Lung (tissue), 11 donors: ENCODE measurements at regions not wholly inside any gene's neighbourhood (a gene's known extent, or its start where the extent isn't known, plus 50 kb on each side); places are given as distances from the start of the nearest gene placed in this dataset.

Experiments used
- ATAC-seq: fragments of 200-7000 bp; cut with Tn5 transposase; one replicate; pipeline ENCODE4 v1.9.1; 2020; ENCODE audit warnings: moderate number of reproducible peaks; ENCODE audit not compliant: insufficient read depth, low FRiP score
- DNase-seq, 3 donors: peaks; one replicate each; pipeline ENCODE4 v3.0.0-alpha.2; 2013 to 2017
- H3K27ac ChIP-seq, 2 donors: one replicate each; pipeline ENCODE4 v1.5.1; 2013; ENCODE audit warnings: mild to moderate bottlenecking in 2 of 2, moderate library complexity in 2 of 2, control low read depth in 1 of 2, inconsistent platforms in 1 of 2, low read depth in 1 of 2, low read length in 1 of 2
- H3K27me3 ChIP-seq, 3 donors: one replicate each; pipeline ENCODE4 v1.5.1; 2013; ENCODE audit warnings: low read length in 2 of 3; ENCODE audit not compliant: control insufficient read depth in 3 of 3, insufficient read depth in 3 of 3
- H3K36me3 ChIP-seq, 4 donors: one replicate each; pipeline ENCODE4 v1.5.1; 2013; ENCODE audit warnings: low read length in 4 of 4, mild to moderate bottlenecking in 1 of 4, moderate library complexity in 1 of 4; ENCODE audit not compliant: control insufficient read depth in 4 of 4, insufficient read depth in 4 of 4
- H3K4me1 ChIP-seq, 5 donors: one replicate each; pipeline ENCODE4 v1.5.1; 2013; ENCODE audit warnings: low read length in 5 of 5, mild to moderate bottlenecking in 2 of 5, moderate library complexity in 1 of 5; ENCODE audit not compliant: control insufficient read depth in 5 of 5, insufficient read depth in 5 of 5
- H3K4me3 ChIP-seq: one replicate; pipeline ENCODE4 v1.5.1; 2013; ENCODE audit warnings: mild to moderate bottlenecking, control low read depth, moderate library complexity
- H3K9ac ChIP-seq, 2 donors: one replicate each; pipeline ENCODE4 v1.5.1; 2013; ENCODE audit warnings: low read length in 2 of 2, control low read depth in 1 of 2; ENCODE audit not compliant: insufficient read depth in 1 of 2
- H3K9me3 ChIP-seq, 4 donors: one replicate each; pipeline ENCODE4 v1.5.1; 2013; ENCODE audit warnings: low read length in 3 of 4, mild to moderate bottlenecking in 1 of 4, moderate library complexity in 1 of 4; ENCODE audit not compliant: control insufficient read depth in 4 of 4, insufficient read depth in 3 of 4
- CTCF ChIP-seq: IDR thresholded peaks from 2 replicates; pipeline ENCODE4 v1.5.1; 2012; ENCODE audit warnings: mild to moderate bottlenecking; ENCODE audit errors: control extremely low read depth, extremely low read depth
- WGBS, 2 donors: extraction: QIAGEN DNeasy Blood & Tissue Kit; methylation state at CpG; one replicate each; pipeline ENCODE4 v1.1.7; 2013; 5-methylcytosine and 5-hydroxymethylcytosine counted together
- donor health status: control.
- donor health status: control.
- donor health status: Bipolar disorder and iron deficiency.
- donor health status: healthy.
- donor health status: DM: yes; HTN: yes; CAD: no.

- ATAC-seq (no peak), DNase-seq (no peak)
- H3K4me1 ChIP-seq, result no peaks in the 10 kb centered on the region
- H3K9ac ChIP-seq, result no peak overlapping the region
- no peaks in the 10 kb centered on the region for H3K36me3 ChIP-seq
- no peaks in the 10 kb centered on the region for H3K27me3 ChIP-seq
- no peak overlapping the region for H3K4me3 ChIP-seq
- H3K27ac ChIP-seq, result no peak overlapping the region
- WGBS, 2 donors, result 43 to 61% methylated on average over 1 of the region's 1 CpG
- H3K9me3 ChIP-seq, result no peaks in the 10 kb centered on the region
- TF ChIP-seq CTCF, result no peak
These were observed 465.0 kb downstream of the DMRTA1 start for GRCh38 chr9:22911632-22912031.

- 68 to 75% methylated on average over 4 of the region's 4 CpGs for WGBS, 2 donors
- Histone ChIP-seq H3K4me3 (no peak overlapping the region), H3K4me1 (no peaks in the 10 kb centered on the region), H3K9me3 (no peaks in the 10 kb centered on the region), H3K27me3 (no peaks in the 10 kb centered on the region), H3K27ac (no peak overlapping the region), H3K36me3 (no peaks in the 10 kb centered on the region), H3K9ac (no peak overlapping the region)
- peak in 1 of 3 donors; percentile 25 for DNase-seq
- ATAC-seq, result no peak
- no peak for TF ChIP-seq CTCF
These were observed 466.4 kb downstream of the DMRTA1 start for GRCh38 chr9:22913026-22913425.

- Histone ChIP-seq H3K27me3 (no peaks in the 10 kb centered on the region), H3K4me3 (no peak overlapping the region), H3K27ac (no peak overlapping the region), H3K36me3 (no peaks in the 10 kb centered on the region), H3K9me3 (no peaks in the 10 kb centered on the region), H3K4me1 (no peaks in the 10 kb centered on the region), H3K9ac (no peak overlapping the region)
- no peak for TF ChIP-seq CTCF
- DNase-seq, result no peak
- 52 to 77% methylated on average over 4 of the region's 4 CpGs for WGBS, 2 donors
- ATAC-seq, result no peak
These were observed 466.9 kb downstream of the DMRTA1 start for GRCh38 chr9:22913518-22913917.

GRCh38 chr9:22916148-22916547 lies 469.5 kb downstream of the DMRTA1 start:
- ATAC-seq (no peak), DNase-seq (no peak)
- no peaks in the 10 kb centered on the region for H3K36me3 ChIP-seq
- WGBS, 2 donors, result 66 to 79% methylated on average over 2 of the region's 2 CpGs
- H3K27me3 ChIP-seq, result no peaks in the 10 kb centered on the region
- H3K27ac ChIP-seq, result no peak overlapping the region
- no peak overlapping the region for H3K9ac ChIP-seq
- no peak overlapping the region for H3K4me3 ChIP-seq
- no peaks in the 10 kb centered on the region for H3K4me1 ChIP-seq
- H3K9me3 ChIP-seq, result no peaks in the 10 kb centered on the region
- no peak for TF ChIP-seq CTCF
